ENCODE measurements at regions not wholly inside any gene's neighbourhood (a gene's known extent, or its start where the extent isn't known, plus 50 kb on each side); places are given as distances from the start of the nearest gene placed in this dataset.

- no peak for TF ChIP-seq CTCF (IDR thresholded peaks at IDR 0.05)
- TF ChIP-seq POLR2A (IDR thresholded peaks at IDR 0.05), result no peak
- peak in 1 of 2 donors; percentile 68 for TF ChIP-seq EP300 (IDR thresholded peaks at IDR 0.05)
These were observed 79.8 kb upstream of the LRPPRC start for GRCh38 chr2:44075541-44075940.
